ENCODE measurements at regions not wholly inside any gene's neighbourhood (a gene's known extent, or its start where the extent isn't known, plus 50 kb on each side); places are given as distances from the start of the nearest gene placed in this dataset.
"Not testable (repeated sequence)": the region's sequence is repeated elsewhere in the genome, so short reads cannot be mapped to it uniquely, and the experiment has no call there.

DNA sequence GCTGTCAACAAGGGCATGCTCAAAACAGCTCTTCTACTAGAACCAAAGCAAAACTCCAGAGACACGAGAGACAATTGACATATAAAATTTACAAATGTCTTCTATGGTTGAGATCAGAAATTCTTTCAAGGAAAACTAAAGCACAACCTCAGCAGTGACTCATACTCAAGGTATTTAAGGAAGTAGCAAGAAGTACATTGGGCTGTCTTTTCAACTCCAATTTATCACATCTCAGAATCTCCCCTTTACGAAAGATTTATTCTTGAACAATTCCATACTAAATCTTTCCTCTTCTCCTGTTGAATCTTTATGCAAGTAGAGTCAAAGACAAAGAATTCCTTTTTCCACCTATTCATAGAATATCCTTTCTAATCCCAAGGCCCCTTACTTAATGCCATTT is 324.0 kb downstream of the IRS1 start:
- no peak for DNase-seq (ENCODE audit: low read depth in 2 of 2)

DNA sequence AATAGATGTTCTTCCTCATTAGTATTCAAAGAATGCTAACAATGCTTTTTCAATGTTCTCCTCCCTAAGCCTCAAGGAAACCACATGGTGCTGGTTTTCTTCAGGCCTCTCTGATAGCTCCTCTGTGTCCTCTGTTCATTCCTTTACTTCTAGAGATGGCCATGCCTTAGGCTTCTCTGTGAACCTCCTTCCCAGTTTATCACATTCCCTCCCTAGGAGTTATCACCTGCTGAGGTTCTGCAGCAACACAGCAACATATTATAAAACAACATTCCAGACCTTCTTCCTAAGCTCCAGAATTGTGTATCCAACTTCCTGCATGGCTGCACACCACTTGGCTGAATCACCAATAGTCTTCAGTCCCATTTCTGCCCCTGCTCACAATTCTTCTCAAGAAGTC is 325.5 kb downstream of the IRS1 start:
- DNase-seq (ENCODE audit: low read depth in 2 of 2) = no peak

DNA sequence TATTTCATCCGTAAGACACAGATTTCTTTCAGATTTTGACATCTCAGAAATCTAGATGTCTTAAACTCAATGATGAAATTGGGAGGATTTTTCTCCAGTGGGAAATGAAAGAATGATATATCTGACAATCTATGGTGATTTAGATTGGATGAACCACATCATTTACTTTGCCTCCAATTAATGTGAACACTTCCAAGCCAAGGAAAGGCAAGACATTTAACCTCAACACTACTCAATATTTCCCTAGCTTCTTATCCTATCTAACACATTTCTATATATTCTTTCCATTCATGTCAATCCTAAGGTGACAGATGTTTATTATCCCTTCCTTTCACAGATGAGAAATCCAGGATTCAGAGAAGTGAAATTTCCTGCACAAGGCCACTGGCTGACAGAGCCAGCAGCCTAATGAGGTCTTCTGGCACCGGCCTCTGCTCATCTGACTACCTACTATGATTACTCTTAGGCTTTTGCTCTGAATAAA is 327.6 kb downstream of the IRS1 start:
- no peak for DNase-seq (ENCODE audit: low read depth in 2 of 2)

DNA sequence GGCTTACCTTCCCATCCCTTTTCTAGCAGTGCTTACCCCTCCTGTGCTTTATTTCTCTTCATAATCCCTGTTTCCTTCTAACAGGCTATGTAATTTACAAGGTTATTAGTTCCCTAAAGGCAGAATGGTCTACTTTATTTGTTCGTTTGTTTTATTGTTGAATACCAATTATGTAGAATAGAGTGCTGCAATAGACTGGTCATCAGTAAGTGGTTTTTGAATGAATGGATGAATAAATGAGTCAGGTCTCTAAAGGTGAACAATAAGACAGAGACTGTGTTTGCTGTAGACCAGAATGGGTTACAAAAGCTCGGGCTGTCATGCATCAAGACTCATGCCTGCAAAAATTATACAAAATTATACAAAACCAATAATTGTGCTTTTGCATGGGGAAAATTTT is 332.0 kb downstream of the IRS1 start:
- no peak for DNase-seq (ENCODE audit: low read depth in 2 of 2)

DNA sequence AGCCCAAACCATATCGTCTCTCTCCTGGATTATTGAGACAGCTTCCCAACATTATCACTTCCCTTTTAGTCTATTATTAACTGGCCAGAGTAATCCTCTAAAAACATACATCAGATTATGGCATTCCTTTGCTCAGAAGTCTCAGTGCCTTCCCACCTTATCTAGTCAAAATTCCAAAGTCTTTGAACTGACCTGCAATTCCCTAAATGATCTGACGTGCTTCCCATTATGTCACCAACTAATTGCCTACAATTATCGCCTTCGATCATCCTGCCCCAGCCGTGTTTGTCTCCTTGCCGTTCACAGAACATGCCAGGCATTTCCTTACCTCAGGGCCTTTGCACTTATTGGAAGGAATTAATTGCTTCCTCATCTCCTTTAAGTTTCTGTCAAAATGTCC is 332.4 kb downstream of the IRS1 start:
- no peak for DNase-seq (ENCODE audit: low read depth in 2 of 2)

DNA sequence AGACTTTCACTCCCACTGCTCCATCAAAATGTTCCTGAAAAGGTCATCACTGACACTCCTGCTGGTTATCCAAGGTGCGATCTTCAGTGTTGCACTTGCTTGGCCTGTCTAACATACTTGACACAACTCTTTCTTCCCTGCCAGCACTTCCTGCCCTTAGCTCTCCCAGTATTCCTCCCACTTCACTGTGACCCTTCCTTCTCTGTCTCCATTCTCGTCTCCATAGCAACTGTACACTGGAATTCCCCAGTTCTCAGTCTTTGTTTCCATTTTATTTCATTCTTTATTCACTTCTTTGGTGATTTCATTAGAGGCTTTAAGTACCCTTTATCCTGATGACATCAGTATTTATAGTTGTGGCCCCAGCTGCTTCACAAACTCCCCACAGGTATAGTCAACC is 333.0 kb downstream of the IRS1 start:
- no peak for DNase-seq (ENCODE audit: low read depth in 2 of 2)

DNA sequence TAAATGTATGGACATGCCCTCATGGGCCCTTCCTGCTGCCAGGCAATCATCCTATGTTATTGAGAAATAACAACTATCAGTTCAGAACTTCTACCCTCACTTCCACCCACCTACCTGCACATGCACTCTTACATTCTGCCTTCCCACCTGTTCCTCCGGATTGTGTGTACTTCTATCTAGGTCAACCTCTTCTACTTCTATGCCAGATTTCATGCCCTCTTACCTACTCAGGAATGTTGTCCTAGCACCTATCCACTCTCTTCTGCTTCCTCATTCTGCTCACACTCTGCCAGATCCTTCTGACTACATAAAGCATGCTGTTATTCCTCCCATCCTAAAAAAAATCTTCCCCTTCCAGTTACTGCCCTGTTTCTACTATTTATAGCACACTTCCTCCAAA is 333.5 kb downstream of the IRS1 start:
- no peak for DNase-seq (ENCODE audit: low read depth in 2 of 2)

DNA sequence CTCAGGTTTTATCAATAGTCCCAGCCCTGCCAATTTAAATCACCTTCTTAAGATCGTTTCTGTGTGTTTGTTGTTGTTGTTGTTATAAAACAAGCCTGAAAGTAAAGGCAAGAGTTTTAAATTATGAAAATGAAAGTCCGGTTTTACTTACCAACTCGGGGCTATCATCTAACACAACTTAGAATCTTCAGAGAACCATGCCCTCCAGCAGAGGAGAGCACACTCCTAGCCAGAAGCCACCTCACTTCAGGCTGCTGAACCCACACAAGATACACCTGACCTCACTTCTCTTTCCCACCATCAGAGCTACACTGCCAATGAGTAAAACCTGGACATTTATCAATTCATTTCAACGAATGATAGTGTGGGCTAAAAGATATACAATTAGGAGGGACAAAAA is 335.2 kb downstream of the IRS1 start:
- DNase-seq (ENCODE audit: low read depth in 2 of 2) = no peak

DNA sequence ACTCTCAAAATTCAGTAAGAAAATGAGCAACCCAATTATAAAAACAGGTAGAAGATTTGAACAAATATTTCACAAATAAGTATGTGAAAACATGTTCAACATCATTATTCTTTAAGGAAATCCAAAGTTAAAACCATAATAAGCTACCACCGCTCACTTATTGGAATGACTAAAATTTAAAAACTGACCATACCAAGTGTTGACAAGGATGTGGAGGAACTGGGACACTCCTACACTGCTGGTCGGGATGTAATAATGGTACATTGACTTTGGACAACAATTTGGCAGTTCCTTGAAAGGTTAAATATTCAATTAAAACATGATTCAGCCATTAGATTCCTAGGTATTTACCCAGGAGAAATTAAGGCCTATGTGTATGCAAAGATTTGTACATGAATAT is 336.5 kb downstream of the IRS1 start:
- DNase-seq (ENCODE audit: low read depth in 2 of 2) = no peak

DNA sequence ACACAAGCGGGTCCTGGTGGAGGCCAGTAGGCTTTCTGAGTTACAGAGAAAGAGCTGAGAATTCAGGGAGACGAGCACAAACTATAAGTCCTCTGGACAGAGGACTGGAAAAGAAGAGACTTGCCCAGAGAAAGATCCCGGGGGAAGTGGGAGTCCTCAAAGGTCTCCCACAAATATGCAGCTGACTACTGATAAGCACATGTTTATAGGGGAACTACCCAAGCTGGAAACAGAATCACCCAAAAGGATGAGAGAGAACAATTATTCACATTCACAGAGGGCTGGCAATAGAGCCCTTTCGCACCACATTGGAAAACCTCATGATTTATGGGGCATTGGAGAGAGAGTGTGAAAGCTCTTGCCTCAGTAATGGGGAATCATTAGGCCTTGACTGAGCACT is 337.6 kb downstream of the IRS1 start:
- no peak for DNase-seq (ENCODE audit: low read depth in 2 of 2)

DNA sequence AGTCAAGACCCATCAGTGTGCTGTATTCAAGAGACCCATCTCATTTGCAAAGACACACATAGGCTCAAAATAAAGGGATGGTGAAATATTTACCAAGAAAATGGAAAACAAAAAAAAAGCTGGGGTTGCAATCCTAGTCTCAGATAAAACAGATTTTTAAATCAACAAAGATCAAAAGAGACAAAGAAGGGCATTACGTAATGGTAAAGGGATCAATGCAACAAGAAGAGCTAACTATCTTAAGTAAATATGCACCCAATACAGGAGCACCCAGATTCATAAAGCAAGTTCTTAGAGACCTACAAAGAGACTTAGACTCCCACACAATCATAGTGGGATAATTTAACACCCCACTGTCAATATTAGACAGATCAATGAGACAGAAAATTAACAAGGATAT is 343.5 kb downstream of the IRS1 start:
- not testable (repeated sequence) for DNase-seq (ENCODE audit: low read depth in 2 of 2)

DNA sequence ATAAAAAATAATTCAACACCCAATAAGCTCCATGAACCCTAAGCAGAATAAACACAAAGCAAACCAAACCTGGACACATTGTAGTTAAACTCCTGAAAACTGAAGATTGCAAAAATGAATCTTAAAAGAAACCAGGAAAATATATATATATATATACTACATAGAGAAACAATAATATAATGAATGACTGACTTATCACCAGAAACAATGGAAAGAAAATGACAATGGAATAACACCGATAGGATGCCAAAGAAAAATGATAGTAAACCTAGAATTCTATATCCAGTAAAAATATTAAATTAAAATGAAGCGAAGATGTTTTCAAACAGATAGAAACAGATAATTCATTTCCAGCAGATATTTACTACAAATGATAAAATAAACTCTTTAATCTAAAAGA is 346.9 kb downstream of the IRS1 start:
- no peak for DNase-seq (ENCODE audit: low read depth in 2 of 2)

DNA sequence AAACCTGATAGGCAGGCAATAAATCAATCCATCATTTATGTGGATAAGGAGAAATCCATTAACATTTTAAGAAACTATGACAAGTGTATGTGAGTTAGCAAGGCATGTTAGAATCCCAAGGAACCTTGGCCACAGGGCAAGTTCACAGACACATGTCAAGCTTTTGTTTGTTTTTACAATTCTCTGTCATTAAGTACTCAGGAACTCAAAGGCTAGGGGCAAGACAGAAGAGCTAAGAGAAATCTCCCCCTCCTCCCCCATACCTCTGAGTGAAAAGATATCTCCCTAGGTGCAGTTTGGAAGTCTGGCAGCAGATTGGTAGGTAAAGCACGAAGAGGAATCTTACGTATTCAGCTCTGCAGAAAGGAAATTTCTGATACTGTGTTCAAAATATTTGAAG is 348.1 kb downstream of the IRS1 start:
- no peak for DNase-seq (ENCODE audit: low read depth in 2 of 2)

DNA sequence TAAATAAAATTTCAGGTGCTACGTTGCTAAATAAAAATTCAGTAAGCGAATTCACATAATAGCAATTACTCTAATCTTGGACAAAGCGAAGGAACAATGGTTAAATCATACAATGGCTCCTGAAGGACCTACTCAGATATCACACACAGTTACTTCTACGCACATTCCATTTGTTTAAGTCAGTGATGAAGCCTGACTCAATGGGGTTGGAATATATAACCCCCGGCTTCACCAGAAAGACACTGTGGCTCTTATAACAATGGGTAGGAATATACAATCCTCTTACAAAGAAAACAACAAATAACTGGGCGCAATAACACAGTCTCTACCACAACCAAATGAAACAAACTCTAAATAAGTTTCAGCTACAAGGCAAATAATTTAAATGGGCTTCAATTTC is 349.5 kb downstream of the IRS1 start:
- no peak for DNase-seq (ENCODE audit: low read depth in 2 of 2)

DNA sequence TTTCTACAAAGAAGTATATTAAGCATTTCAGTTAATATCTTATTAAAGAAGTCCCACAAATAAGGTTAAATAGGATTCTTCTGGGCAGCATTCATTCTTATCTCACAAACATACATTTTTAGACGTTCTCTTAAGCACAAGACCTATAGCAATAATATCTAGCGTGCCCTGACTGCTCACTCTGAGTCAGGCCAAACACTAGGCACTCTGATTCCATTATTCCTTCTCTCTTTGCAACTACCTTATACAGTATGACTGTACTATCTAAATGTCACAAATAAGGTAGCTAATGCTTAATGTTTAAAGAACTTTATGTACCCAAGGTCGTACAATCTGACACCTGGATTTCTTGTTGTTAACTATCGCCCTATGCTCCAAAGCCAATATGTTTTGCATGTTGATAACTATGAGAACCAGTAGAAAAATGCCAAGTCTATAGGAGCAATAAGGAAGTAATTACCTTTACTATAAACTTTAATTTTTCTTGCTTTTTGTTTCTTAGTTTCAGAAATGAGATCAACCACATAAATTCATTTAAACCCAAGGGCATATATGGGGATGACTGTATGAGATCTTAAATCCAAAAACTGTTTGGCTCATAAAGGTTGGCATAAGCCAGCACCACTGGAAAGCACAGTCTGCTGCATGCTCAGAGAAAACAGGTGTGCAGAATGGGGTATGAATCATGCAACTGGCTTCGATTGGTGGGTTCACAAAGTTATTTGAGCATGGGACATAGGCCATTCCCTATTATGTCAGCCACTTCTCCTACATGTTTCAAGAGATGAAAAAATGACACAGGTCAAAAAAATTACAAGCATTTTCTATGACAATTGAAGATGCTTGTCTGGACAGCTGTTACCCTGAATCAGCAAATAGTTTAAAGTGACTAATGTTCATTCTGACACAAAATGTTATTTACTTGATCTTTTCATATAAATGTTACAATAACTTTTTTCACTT is 352.0 kb downstream of the IRS1 start:
- DNase-seq (ENCODE audit: low read depth in 2 of 2) = no peak

DNA sequence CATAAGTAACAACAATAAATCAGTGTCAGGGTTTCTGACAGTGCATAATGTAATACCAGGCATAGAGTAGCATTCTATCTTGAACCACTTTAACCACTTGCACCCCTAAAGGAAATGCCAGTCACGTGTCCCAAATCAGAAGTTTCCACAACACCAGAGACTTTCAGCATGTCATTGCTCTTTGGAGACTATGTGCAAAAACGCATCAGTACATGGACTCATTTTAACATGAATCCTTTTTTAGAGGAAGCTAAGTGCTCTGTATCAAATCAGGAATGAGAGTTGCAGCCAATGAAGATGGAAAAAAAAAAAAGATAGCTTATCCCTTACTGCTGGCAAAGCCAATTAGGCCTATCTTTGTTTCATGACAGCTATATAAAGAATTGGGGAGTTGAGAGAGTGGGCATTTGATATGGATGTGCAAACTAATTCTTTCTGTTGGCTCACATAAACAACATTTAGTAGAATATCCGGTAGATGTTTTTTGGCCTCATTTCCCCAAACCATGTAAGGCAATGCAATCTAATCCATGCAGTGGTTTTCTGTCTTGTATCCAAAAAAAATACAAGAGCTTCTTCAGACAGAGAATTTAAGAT is 353.1 kb downstream of the IRS1 start:
- no peak for DNase-seq (ENCODE audit: low read depth in 2 of 2)

DNA sequence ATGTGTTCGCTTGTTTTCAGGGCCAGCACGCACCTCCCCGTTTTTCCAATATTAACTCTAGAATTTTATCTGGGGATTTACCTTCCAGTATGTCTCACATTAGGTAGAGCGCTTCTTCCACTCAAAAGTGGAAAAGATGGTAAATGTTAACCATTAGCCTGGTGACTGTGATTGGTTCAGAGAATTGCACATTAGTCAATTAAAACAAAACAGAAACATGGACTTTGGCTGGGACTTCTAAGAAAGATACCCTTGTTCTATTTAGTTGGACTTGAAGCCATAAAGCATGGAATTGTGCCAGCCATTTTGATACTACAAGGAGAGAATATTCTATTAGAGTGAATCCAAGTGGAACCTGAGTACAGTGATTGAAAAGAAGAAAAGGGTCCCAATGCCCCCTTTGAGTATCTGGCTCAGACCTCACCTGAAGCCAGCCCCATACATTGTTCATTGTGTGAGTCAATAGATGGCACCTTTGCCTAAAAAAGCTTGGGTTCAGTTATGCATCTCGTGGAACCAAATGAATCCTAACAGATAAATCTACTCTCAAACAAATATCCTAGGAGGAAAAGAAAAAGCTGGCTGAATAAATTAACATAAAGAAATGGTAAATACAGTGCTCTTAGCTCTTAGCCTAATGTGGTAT is 354.3 kb downstream of the IRS1 start:
- DNase-seq (ENCODE audit: low read depth in 2 of 2) = no peak

DNA sequence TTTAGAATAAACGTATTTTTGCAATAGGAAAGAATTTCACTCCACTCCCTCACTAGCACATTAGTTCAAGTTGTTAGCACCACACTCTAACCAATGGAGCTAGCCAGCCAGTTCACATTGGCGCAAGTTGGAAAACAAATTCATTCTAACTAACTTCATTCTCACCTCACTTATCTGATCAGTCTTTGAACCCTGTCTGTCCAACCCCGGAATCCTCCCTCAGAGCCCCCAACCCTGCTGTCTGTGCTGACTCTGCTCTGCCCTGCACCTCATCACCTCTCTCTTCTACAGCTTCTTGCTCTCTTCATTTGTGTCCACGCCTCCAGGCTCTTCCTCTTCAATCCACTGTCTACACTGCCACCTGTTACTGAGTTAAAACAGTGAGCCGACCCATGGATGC is 356.5 kb downstream of the IRS1 start:
- DNase-seq (ENCODE audit: low read depth in 2 of 2) = no peak

DNA sequence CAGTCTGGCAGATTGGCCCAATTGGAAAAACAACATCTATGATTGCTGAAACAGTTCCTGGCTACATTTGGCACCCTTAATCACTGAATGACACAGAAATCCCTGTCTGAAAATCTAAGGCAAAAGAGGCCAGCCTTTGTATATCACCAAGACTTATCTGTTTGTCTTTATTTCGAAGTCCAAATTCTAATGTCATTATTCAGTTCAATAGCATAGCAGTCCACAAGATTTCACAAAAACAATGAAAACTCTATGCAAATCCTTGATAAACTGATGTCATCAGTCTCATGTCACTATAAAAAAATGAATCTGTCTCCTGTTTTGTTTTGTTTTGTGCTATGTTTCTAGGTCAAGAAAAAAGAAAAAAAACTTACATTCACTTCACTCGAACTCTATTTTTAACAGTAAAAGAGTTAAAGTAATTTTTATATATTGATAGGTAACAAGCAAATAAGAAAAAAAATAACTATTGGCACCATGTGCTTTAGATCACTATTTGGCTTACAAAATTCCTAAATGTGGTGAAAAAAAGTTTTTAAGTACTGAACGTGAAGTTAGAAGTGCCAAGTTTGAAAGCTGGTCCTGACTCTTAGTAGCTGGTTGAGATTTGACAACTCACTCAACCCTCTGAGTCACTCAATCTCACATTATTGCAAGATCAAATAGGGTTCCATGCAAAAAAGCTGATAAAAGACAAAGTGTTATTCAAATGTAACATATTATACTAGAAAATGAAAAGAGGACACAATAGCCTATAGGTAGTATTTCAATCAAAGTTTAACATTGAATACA is 359.3 kb downstream of the IRS1 start:
- DNase-seq (ENCODE audit: low read depth in 2 of 2) = no peak

DNA sequence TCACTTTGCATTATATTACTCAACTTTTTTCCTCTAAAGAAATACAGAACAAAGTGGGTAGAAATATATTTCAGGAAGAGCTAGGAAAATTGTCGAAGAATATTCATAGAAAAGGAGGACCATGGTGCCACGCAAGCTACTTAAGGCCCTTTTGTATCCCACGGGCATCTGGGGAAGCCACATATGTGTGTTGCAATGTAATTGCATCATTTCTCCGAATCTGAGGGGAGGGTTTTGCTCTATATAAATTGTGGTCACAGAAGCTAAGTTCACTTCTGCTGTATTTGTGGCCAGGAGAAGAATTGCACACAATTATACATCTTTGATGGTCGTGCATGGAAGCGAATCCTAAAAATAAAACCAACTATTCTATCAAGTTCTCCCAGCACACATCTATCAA is 360.3 kb downstream of the IRS1 start:
- DNase-seq (ENCODE audit: low read depth in 2 of 2) = no peak

DNA sequence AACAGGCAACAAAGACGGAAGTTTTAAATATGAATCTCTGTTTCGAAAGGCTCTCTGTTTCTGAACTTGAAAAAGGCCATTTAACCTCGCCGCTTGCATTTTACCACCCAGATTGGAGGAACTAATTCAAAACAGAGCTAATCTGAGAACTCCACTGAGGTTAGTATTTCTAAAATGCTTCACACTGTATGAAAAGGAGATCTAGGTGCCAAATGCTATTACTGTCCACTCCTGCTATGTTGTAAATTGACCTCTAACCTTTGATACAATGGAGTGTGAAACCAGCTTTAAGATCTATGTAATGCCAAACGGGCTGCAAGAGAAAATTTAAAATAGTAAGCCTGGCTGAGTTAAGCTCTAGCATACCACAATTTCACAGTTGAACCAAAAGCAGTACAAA is 364.5 kb downstream of the IRS1 start:
- DNase-seq (ENCODE audit: low read depth in 2 of 2) = no peak

DNA sequence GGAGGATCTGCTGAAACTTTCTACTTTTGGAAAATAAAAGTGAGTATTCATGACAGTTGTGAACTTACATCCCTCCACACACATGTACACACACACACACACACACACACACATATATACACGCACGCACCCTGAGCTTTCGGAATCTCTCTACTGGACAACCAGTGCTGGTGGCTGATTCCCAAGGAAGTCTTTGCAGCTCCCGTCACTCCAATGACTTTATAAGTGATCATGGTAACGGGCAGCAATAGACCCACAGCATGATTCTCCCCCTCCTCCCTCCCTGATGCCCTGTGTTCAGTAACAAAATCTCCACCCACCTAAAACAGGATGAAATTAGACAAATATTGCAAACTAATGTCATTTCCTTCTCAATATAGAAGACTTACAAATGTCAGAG is 364.9 kb downstream of the IRS1 start:
- no peak for DNase-seq (ENCODE audit: low read depth in 2 of 2)

Measured in stimulated activated CD4-positive, alpha-beta T cell treated with anti-CD3 and anti-CD28 coated beads, Interleukin-12 subunit alpha, Interleukin-12 subunit beta, amount 100 ng/mL, for 24 hours (primary cell).